GM10248 (cell line): ENCODE measurements at regions not wholly inside any gene's neighbourhood (a gene's known extent, or its start where the extent isn't known, plus 50 kb on each side); places are given as distances from the start of the nearest gene placed in this dataset.

Source experiments
- CTCF ChIA-PET: fragments of 300-600 bp; sonication (Branson Sonifier 250); formaldehyde crosslinking; extraction: SDS; loops from one replicate; lab custom pipeline; 2021; ENCODE audit warnings: antibody characterized with exemption; lab: Yijun Ruan, JAX
- POLR2A ChIA-PET: fragments of 350-650 bp; sonication (Branson Sonifier 250); formaldehyde crosslinking; extraction: SDS; loops from one replicate; lab custom pipeline; 2020; ENCODE audit warnings: antibody characterized with exemption; lab: Yijun Ruan, JAX
- DNase-seq: peaks from one replicate; pipeline ENCODE4 v3.0.0; 2012; ENCODE audit errors: extremely low spot score
- TF ChIP-seq, protein P1 (sequence below): IDR thresholded peaks from 2 replicates; pipeline ENCODE4 v1.5.1; 2012; ENCODE audit warnings: mild to moderate bottlenecking, low read depth; ENCODE audit errors: extremely low read depth, missing control alignments, control extremely low read depth

DNA sequence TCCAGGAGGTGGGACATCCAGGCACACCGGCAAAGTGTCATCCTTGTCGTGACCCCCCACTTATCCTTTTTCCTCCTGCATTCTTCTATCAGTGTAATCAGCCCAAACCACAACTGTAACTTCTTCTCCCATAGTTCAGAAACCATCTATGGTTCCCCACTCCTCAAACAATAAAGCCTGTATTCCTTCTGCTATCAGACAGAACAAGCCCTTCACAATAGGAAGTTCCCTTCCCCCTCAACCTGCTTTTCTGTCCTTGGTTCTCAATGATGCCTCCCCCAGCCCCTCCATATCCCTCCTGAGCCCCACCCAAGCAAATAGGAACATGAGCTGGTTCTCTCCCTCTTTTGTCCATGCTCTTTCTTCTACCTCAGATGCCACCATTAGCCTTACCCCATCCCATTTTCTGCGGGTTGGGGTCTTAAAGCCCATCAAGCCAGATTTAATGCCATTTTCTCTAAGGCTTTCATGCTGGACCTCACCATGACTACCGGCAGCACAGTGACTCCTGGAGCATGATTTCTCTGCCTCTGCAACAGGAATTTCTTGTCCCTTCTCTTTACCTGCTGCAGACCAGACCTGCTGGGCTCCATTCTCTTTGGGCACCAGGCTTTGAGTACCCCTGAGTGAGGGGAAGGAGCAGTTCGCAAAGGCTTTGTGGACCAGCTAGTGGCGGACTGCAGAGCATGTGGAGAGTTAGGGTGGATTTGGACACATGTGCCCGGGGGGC lies 92.8 kb upstream of the PAX2 start:
- CTCF ChIA-PET = no interaction called here
- TF ChIP-seq, protein P1, sequence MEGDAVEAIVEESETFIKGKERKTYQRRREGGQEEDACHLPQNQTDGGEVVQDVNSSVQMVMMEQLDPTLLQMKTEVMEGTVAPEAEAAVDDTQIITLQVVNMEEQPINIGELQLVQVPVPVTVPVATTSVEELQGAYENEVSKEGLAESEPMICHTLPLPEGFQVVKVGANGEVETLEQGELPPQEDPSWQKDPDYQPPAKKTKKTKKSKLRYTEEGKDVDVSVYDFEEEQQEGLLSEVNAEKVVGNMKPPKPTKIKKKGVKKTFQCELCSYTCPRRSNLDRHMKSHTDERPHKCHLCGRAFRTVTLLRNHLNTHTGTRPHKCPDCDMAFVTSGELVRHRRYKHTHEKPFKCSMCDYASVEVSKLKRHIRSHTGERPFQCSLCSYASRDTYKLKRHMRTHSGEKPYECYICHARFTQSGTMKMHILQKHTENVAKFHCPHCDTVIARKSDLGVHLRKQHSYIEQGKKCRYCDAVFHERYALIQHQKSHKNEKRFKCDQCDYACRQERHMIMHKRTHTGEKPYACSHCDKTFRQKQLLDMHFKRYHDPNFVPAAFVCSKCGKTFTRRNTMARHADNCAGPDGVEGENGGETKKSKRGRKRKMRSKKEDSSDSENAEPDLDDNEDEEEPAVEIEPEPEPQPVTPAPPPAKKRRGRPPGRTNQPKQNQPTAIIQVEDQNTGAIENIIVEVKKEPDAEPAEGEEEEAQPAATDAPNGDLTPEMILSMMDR = no peak
- DNase-seq = no peak
- POLR2A ChIA-PET = no interaction called here

DNA sequence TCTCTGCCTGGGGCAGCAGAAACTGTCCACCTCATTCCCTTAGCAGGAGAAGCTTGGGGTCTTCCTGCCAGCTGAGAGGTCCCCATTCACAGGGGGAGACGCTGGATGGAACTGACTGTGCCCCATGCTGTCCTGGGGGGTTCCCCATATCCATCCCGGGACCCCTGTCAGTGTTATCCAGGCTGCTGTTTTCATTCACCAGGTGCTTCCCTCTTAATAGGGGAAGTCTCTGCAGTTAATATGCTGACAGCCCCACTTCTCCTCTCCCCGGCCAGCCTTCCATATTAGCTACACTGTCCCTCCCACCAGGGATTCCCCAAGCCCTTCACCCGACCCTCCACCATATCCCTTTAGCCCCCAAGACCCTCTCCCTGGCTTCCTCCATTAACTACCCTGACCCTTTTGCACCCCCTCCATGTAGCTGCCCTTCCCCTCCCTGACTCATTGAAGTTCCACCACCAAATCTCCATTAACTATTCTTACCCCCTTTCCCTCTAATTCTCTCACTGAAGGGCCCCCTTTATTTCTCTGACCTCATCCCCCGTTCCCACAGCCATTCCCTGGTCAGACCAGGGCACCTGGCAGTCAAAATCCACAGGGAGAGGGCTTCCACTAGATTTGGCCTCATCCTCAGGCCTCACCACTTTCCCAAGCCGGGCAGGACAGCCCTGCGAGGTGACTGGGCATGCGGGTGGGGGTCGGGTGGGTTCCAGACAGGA lies 92.0 kb upstream of the PAX2 start:
- DNase-seq = no peak
- TF ChIP-seq, protein P1 = no peak
- POLR2A ChIA-PET = no interaction called here
- CTCF ChIA-PET = no interaction called here

DNA sequence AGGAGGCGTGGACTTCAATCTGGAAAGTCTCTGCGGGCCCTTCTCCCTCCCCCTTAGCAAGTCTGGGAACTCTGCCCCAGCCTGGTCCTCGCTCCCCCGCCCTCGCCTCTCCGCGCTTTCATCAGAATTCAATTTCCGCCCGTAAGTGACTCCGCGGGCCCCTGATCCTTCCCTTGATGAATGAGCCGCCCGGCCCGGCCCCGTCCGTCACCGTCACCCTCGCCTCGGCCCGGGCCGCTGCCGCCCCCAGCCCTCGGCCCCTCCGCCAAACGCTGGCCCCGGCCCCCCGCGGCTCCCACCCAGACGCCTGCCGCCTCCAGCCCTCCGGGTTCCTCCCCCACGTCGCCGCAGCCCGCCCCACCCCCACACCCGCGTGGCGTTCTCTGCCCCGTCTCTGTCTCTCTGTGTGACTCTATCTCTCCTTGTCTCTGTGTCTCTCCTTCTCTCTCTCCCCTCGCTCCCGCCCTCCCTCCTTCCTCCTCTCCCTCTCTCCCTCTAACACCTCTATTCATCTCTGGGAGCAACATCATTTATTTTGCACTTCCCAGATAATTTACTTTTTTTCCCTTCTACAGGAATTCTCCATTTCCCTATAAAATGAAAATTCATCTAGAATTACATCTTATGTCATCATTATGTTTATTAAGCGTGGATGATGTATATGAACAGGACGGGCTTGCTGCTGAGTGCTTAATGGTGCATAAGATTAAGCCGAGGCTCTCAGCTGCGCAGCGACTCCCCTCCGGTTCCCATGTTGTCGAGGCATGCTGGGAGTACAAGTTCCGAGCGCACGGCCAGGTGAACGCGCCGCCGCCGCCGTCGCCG lies 91.2 kb upstream of the PAX2 start:
- TF ChIP-seq, protein P1 = no peak
- CTCF ChIA-PET = no interaction called here
- POLR2A ChIA-PET = no interaction called here
- DNase-seq = no peak

DNA sequence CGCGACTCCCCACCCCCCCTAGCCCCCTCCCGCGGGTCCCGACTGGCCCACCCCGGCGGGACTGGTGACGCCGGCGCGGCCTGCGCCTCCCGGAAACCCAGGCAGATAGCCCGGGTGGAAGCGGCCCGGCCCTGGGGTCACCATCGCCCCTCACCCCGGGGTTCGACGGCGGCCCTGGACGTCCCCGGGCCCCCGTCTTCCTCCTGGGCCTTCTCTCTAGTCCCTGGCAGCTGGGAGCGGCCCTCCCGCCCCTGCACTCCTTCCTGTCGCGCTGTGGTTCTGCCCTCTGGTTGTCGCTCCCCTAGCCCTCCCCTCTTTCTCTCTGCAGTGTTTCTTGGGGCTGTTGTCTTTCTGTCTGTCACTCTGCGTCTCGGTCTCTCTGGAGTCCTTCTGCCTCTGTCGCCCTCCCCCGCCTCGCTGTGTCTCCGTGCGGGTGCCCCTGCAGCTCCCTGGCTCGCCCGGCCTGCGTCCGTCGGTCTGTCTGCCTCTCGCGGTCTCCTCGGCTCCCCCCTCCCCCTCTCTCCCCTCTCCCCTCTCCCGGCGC lies 90.5 kb upstream of the PAX2 start:
- CTCF ChIA-PET = no interaction called here
- TF ChIP-seq, protein P1 = no peak
- POLR2A ChIA-PET = no interaction called here
- DNase-seq = no peak

DNA sequence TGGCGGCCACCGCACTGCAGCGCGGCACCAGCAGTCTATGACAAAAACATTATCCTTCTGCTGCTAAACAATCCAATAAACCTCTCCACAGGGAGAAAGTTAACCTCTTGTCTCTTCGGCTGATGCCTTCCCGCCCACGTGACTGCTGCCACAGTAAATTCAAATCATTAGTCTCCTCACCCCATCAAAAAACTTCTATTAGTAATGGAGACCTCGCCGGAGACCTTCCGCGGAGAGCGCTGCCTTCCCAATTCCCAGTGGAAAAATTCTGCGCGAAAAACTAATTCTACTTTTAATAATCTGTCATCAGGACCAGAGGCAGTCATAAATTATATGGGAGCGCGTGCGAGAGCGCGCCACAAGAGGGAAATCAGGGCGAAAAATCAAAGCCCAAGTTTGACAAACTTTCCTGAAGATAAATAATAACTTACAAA lies 90.0 kb upstream of the PAX2 start:
- DNase-seq = no peak
- CTCF ChIA-PET = no interaction called here
- TF ChIP-seq, protein P1 = no peak
- POLR2A ChIA-PET = no interaction called here

DNA sequence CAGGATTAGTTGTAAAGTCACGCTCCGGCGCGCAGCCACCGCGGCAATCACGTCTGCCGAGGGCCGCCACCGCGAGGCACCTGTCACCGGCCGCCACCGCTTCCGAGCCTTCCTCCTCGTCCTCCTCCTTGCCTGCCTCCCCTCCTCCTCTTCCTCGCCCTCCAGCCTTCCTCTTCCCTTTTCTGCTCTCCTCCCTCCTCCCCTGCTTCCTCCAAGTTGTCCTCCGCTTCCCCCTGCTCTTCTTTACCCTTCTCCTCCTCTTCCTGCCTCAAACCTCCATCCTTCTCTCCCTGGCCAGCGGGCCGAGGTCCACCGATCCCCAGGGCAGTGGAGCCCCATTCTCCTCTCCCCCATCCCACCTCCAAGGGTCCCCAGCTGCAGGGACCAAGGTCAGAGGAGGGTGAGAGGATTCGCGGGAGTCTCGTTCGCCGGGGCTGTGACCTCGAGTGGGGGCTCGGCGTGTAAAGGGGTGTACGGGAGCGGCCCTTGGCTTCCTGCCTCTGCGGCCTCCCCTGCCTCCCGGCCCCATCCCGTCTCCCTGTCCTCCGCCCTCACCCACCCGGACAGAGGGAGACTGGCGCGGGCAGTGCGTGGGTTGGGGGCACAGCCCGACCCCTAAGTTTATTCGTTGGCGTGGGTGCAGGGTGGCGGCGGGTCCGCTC lies 89.5 kb upstream of the PAX2 start:
- POLR2A ChIA-PET = no interaction called here
- TF ChIP-seq, protein P1 = no peak
- no peak for DNase-seq
- CTCF ChIA-PET = no interaction called here
